ENCODE measurements at regions not wholly inside any gene's neighbourhood (a gene's known extent, or its start where the extent isn't known, plus 50 kb on each side); places are given as distances from the start of the nearest gene placed in this dataset.

- TF ChIP-seq POLR2A (IDR thresholded peaks at IDR 0.05) = no peak
- TF ChIP-seq CTCF (IDR thresholded peaks at IDR 0.05) = no peak
Observed at GRCh38 chr20:62567246-62568044, 74.9 kb upstream of the SLCO4A1 start.

All from uterus (tissue), 2 donors.